Esophagus muscularis mucosa (tissue), 4 donors: ENCODE measurements at regions not wholly inside any gene's neighbourhood (a gene's known extent, or its start where the extent isn't known, plus 50 kb on each side); places are given as distances from the start of the nearest gene placed in this dataset.

Source experiments
- CTCF ChIP-seq, 3 experiments: fragments of 200-600 bp in 2 of 3; fragments of 450-650 bp in 1 of 3; sonication (generic) in 2 of 3; IDR thresholded peaks; one replicate each; pipeline ENCODE4 v1.5.1; 2017 to 2019; ENCODE audit warnings: antibody characterized with exemption in 3 of 3, mild to moderate bottlenecking in 2 of 3, moderate library complexity in 1 of 3
- EP300 ChIP-seq: sonication (generic); formaldehyde crosslinking; IDR thresholded peaks from one replicate; pipeline ENCODE4 v1.6.1; 2017; ENCODE audit warnings: antibody characterized with exemption
- POLR2A ChIP-seq: fragments of 450-650 bp; IDR thresholded peaks from one replicate; pipeline ENCODE4 v1.6.1; 2017; ENCODE audit warnings: antibody characterized with exemption, moderate library complexity, mild to moderate bottlenecking, low read depth

GRCh38 chr18:40877096-40877495 is 1077.9 kb upstream of the PIK3C3 start:
- TF ChIP-seq POLR2A = no peak
- no peak for TF ChIP-seq CTCF (IDR thresholded peaks at IDR 0.05)
- TF ChIP-seq EP300 = no peak
